T-helper 2 cell treated with Interferon-gamma antibody and Interleukin-4, amounts not matched to agents 5 μg/mL and 100 μg/mL, for 36 hours (primary cell): ENCODE measurements at regions not wholly inside any gene's neighbourhood (a gene's known extent, or its start where the extent isn't known, plus 50 kb on each side); places are given as distances from the start of the nearest gene placed in this dataset.
"Not testable (repeated sequence)": the region's sequence is repeated elsewhere in the genome, so short reads cannot be mapped to it uniquely, and the experiment has no call there.

Experiments
- DNase-seq: peaks from one replicate; pipeline ENCODE4 v3.0.0; 2021; ENCODE audit warnings: low spot score
- H3K27ac Mint-ChIP-seq: one replicate; pipeline ENCODE4 v1.8.0; 2021; ENCODE audit warnings: mild to moderate bottlenecking, mixed read lengths
- H3K27me3 Mint-ChIP-seq: one replicate; pipeline ENCODE4 v1.8.0; 2021; ENCODE audit warnings: low read depth, mixed read lengths
- H3K36me3 Mint-ChIP-seq: one replicate; pipeline ENCODE4 v1.8.0; 2021; ENCODE audit warnings: low read depth, mixed read lengths
- H3K4me1 Mint-ChIP-seq: one replicate; pipeline ENCODE4 v1.8.0; 2021; ENCODE audit warnings: low read depth, mixed read lengths
- H3K4me3 Mint-ChIP-seq: one replicate; pipeline ENCODE4 v1.8.0; 2022; ENCODE audit warnings: mild to moderate bottlenecking, moderate library complexity, mixed read lengths
- H3K9me3 Mint-ChIP-seq: one replicate; pipeline ENCODE4 v1.8.0; 2021; ENCODE audit warnings: mixed read lengths

GRCh38 chr14:85057221-85057620, 472.7 kb upstream of the FLRT2 start:
- no peaks in the 10 kb centered on the region for H3K36me3 Mint-ChIP-seq
- H3K27ac Mint-ChIP-seq, result no peak overlapping the region
- H3K9me3 Mint-ChIP-seq, result peaks cover 45% of the 10 kb centered on the region
- DNase-seq, result no peak
- H3K4me3 Mint-ChIP-seq, result no peak overlapping the region
- H3K27me3 Mint-ChIP-seq, result no peaks in the 10 kb centered on the region
- no peaks in the 10 kb centered on the region for H3K4me1 Mint-ChIP-seq

GRCh38 chr14:85058150-85058549, 471.8 kb upstream of the FLRT2 start:
- Mint-ChIP-seq H3K9me3 (peaks cover 40% of the 10 kb centered on the region), H3K27ac (no peak overlapping the region), H3K4me1 (no peaks in the 10 kb centered on the region), H3K36me3 (no peaks in the 10 kb centered on the region), H3K4me3 (no peak overlapping the region), H3K27me3 (no peaks in the 10 kb centered on the region)
- no peak for DNase-seq

- no peaks in the 10 kb centered on the region for H3K36me3 Mint-ChIP-seq
- H3K4me3 Mint-ChIP-seq, result no peak overlapping the region
- no peak overlapping the region for H3K27ac Mint-ChIP-seq
- no peaks in the 10 kb centered on the region for H3K27me3 Mint-ChIP-seq
- H3K4me1 Mint-ChIP-seq, result no peaks in the 10 kb centered on the region
- no peak for DNase-seq
- peaks cover 31% of the 10 kb centered on the region for H3K9me3 Mint-ChIP-seq
Observed at GRCh38 chr14:85060121-85060520, 469.8 kb upstream of the FLRT2 start.

GRCh38 chr14:85061256-85061655, 468.7 kb upstream of the FLRT2 start:
- no peaks in the 10 kb centered on the region for H3K4me1 Mint-ChIP-seq
- no peak for DNase-seq
- no peaks in the 10 kb centered on the region for H3K27me3 Mint-ChIP-seq
- H3K9me3 Mint-ChIP-seq, result peaks cover 20% of the 10 kb centered on the region
- no peak overlapping the region for H3K4me3 Mint-ChIP-seq
- no peaks in the 10 kb centered on the region for H3K36me3 Mint-ChIP-seq
- no peak overlapping the region for H3K27ac Mint-ChIP-seq

- DNase-seq, result no peak
- no peaks in the 10 kb centered on the region for H3K4me1 Mint-ChIP-seq
- H3K36me3 Mint-ChIP-seq, result no peaks in the 10 kb centered on the region
- H3K9me3 Mint-ChIP-seq, result peaks cover 23% of the 10 kb centered on the region
- no peak overlapping the region for H3K27ac Mint-ChIP-seq
- no peaks in the 10 kb centered on the region for H3K27me3 Mint-ChIP-seq
- H3K4me3 Mint-ChIP-seq, result no peak overlapping the region
Observed at GRCh38 chr14:85063747-85064146, 466.2 kb upstream of the FLRT2 start.

GRCh38 chr14:85071447-85071846, 458.5 kb upstream of the FLRT2 start:
- no peak overlapping the region for H3K4me3 Mint-ChIP-seq
- DNase-seq, result no peak
- no peaks in the 10 kb centered on the region for H3K4me1 Mint-ChIP-seq
- no peaks in the 10 kb centered on the region for H3K36me3 Mint-ChIP-seq
- H3K27ac Mint-ChIP-seq, result no peak overlapping the region
- H3K9me3 Mint-ChIP-seq, result peaks cover 19% of the 10 kb centered on the region
- no peaks in the 10 kb centered on the region for H3K27me3 Mint-ChIP-seq

GRCh38 chr14:85074955-85075354, 455.0 kb upstream of the FLRT2 start:
- Mint-ChIP-seq H3K36me3 (no peaks in the 10 kb centered on the region), H3K27ac (no peak overlapping the region), H3K4me1 (no peaks in the 10 kb centered on the region), H3K9me3 (peaks cover 19% of the 10 kb centered on the region), H3K27me3 (no peaks in the 10 kb centered on the region), H3K4me3 (no peak overlapping the region)
- no peak for DNase-seq

- DNase-seq, result no peak
- no peak overlapping the region for H3K27ac Mint-ChIP-seq
- no peaks in the 10 kb centered on the region for H3K4me1 Mint-ChIP-seq
- peaks cover 20% of the 10 kb centered on the region for H3K9me3 Mint-ChIP-seq
- H3K4me3 Mint-ChIP-seq, result no peak overlapping the region
- no peaks in the 10 kb centered on the region for H3K36me3 Mint-ChIP-seq
- H3K27me3 Mint-ChIP-seq, result no peaks in the 10 kb centered on the region
Observed at GRCh38 chr14:85075694-85076476, 454.1 kb upstream of the FLRT2 start.

- H3K27me3 Mint-ChIP-seq, H3K4me3 Mint-ChIP-seq, H3K27ac Mint-ChIP-seq, DNase-seq, H3K36me3 Mint-ChIP-seq, H3K4me1 Mint-ChIP-seq: not testable (repeated sequence)
- H3K9me3 Mint-ChIP-seq, result peaks cover 23% of the 10 kb centered on the region
Observed at GRCh38 chr14:85077716-85078115, 452.2 kb upstream of the FLRT2 start.

GRCh38 chr14:85079842-85080730, 449.9 kb upstream of the FLRT2 start:
- Mint-ChIP-seq H3K4me1 (no peaks in the 10 kb centered on the region), H3K9me3 (peaks cover 16% of the 10 kb centered on the region), H3K27me3 (no peaks in the 10 kb centered on the region), H3K4me3 (no peak overlapping the region), H3K27ac (no peak overlapping the region), H3K36me3 (no peaks in the 10 kb centered on the region)
- no peak for DNase-seq

- no peak for DNase-seq
- H3K9me3 Mint-ChIP-seq, result peaks cover 27% of the 10 kb centered on the region
- H3K36me3 Mint-ChIP-seq, result no peaks in the 10 kb centered on the region
- H3K4me1 Mint-ChIP-seq, result no peaks in the 10 kb centered on the region
- H3K4me3 Mint-ChIP-seq, result no peak overlapping the region
- no peaks in the 10 kb centered on the region for H3K27me3 Mint-ChIP-seq
- no peak overlapping the region for H3K27ac Mint-ChIP-seq
Observed at GRCh38 chr14:85084344-85084743, 445.6 kb upstream of the FLRT2 start.

GRCh38 chr14:85085981-85086380, 444.0 kb upstream of the FLRT2 start:
- H3K4me3 Mint-ChIP-seq, result no peak overlapping the region
- DNase-seq, result no peak
- no peak overlapping the region for H3K27ac Mint-ChIP-seq
- H3K36me3 Mint-ChIP-seq, result no peaks in the 10 kb centered on the region
- no peaks in the 10 kb centered on the region for H3K4me1 Mint-ChIP-seq
- H3K9me3 Mint-ChIP-seq, result peaks cover 20% of the 10 kb centered on the region
- H3K27me3 Mint-ChIP-seq, result no peaks in the 10 kb centered on the region

GRCh38 chr14:85087201-85087600, 442.7 kb upstream of the FLRT2 start:
- no peak overlapping the region for H3K27ac Mint-ChIP-seq
- peaks cover 16% of the 10 kb centered on the region for H3K9me3 Mint-ChIP-seq
- no peaks in the 10 kb centered on the region for H3K27me3 Mint-ChIP-seq
- no peaks in the 10 kb centered on the region for H3K4me1 Mint-ChIP-seq
- DNase-seq, result no peak
- no peaks in the 10 kb centered on the region for H3K36me3 Mint-ChIP-seq
- H3K4me3 Mint-ChIP-seq, result no peak overlapping the region

GRCh38 chr14:85088192-85088591, 441.8 kb upstream of the FLRT2 start:
- H3K27me3 Mint-ChIP-seq, result no peaks in the 10 kb centered on the region
- H3K4me1 Mint-ChIP-seq, result no peaks in the 10 kb centered on the region
- DNase-seq, result no peak
- peaks cover 17% of the 10 kb centered on the region for H3K9me3 Mint-ChIP-seq
- no peak overlapping the region for H3K4me3 Mint-ChIP-seq
- no peak overlapping the region for H3K27ac Mint-ChIP-seq
- H3K36me3 Mint-ChIP-seq, result no peaks in the 10 kb centered on the region
